ENCODE measurements at regions not wholly inside any gene's neighbourhood (a gene's known extent, or its start where the extent isn't known, plus 50 kb on each side); places are given as distances from the start of the nearest gene placed in this dataset.
A peak's percentile ranks its signal among the peaks of the same experiment; 100 is the strongest.
"Not testable (repeated sequence)": the region's sequence is repeated elsewhere in the genome, so short reads cannot be mapped to it uniquely, and the experiment has no call there.

- Histone ChIP-seq H3K27ac (no peak overlapping the region), H3K4me1 (no peaks in the 10 kb centered on the region)
- TF ChIP-seq, protein P1, sequence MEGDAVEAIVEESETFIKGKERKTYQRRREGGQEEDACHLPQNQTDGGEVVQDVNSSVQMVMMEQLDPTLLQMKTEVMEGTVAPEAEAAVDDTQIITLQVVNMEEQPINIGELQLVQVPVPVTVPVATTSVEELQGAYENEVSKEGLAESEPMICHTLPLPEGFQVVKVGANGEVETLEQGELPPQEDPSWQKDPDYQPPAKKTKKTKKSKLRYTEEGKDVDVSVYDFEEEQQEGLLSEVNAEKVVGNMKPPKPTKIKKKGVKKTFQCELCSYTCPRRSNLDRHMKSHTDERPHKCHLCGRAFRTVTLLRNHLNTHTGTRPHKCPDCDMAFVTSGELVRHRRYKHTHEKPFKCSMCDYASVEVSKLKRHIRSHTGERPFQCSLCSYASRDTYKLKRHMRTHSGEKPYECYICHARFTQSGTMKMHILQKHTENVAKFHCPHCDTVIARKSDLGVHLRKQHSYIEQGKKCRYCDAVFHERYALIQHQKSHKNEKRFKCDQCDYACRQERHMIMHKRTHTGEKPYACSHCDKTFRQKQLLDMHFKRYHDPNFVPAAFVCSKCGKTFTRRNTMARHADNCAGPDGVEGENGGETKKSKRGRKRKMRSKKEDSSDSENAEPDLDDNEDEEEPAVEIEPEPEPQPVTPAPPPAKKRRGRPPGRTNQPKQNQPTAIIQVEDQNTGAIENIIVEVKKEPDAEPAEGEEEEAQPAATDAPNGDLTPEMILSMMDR (IDR thresholded peaks at IDR 0.05): no peak
- TF ChIP-seq POLR2A (IDR thresholded peaks at IDR 0.05): no peak
Measured at GRCh38 chr7:104956753-104957450, 57.1 kb upstream of the KMT2E start.

GRCh38 chr7:104958371-104958865, 55.6 kb upstream of the KMT2E start:
- intact Hi-C loops (cut with DNase I; ENCODE audit: low total_unique reads): no loop called here
- TF ChIP-seq, protein P1 (IDR thresholded peaks at IDR 0.05): no peak
- TF ChIP-seq POLR2A (IDR thresholded peaks at IDR 0.05): no peak
- H3K27me3 ChIP-seq: no peaks in the 10 kb centered on the region
- H3K4me1 ChIP-seq: no peaks in the 10 kb centered on the region
- no peak overlapping the region for H3K4me3 ChIP-seq
- H3K36me3 ChIP-seq: no peaks in the 10 kb centered on the region
- no peak overlapping the region for H3K27ac ChIP-seq
- no peak for DNase-seq
- no peaks in the 10 kb centered on the region for H3K9me3 ChIP-seq

More at GRCh38 chr7:104956753-104957450, 57.1 kb upstream of the KMT2E start:
- H3K27me3 ChIP-seq: no peaks in the 10 kb centered on the region
- H3K9me3 ChIP-seq: no peaks in the 10 kb centered on the region
- intact Hi-C loops (cut with DNase I; ENCODE audit: low total_unique reads): no loop called here
- H3K36me3 ChIP-seq: no peaks in the 10 kb centered on the region
- no peak for DNase-seq
- no peak overlapping the region for H3K4me3 ChIP-seq

DNA sequence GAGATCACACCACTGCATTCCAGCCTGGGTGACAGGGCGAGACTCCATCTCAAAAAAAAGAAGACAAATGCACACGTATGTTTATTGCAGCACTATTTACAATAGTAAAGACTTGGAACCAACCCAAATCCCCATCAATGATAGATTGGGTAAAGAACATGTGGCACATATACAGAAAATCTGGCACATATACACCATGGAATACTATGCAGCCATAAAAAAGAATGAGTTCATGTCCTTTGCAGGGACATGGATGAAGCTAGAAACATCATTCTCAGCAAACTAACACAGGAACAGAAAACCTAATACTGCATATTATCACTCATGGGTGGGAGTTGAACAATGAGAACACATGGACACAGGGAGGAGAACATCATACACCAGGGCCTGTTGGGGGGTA, 54.5 kb upstream of the KMT2E start:
- H3K4me3 ChIP-seq; H3K36me3 ChIP-seq; H3K4me1 ChIP-seq; H3K9me3 ChIP-seq; DNase-seq; intact Hi-C loops (cut with DNase I; ENCODE audit: low total_unique reads); H3K27me3 ChIP-seq; H3K27ac ChIP-seq: not testable (repeated sequence)

DNA sequence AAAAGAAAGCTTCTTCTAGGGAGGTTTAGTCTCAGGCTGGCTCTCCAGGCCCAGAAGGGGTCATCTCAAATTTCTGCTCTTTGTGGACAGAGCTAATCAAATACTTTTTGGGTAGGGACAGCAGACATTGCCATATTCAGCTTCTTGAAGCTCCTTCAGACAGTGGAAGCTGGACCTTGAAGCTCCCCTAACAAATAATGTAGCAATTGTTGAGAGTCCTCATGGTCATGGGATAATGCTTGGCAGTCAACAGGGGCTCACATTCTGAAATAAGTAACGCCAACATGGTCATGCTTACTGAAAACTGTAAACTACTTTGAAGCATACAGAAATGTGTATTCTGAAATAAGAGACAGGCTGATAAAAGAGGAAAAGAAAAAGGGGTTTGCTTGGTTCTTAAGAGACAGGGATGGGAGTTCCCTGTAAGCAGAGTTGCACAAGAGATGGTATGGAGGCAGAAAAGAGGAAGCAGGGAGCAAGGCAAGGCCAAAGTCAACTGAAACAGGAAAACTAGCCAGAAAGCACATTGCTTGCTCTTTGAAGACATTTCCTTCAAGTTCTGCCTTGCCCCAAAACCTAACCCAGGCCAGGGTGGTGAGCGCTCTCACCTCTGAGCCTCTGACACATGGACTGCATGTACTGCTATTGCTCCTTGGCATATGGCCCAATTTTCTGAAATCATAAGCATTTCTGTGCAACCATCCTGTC, 53.1 kb upstream of the KMT2E start:
- intact Hi-C loops (cut with DNase I; ENCODE audit: low total_unique reads): no loop called here
- Histone ChIP-seq H3K27me3 (no peaks in the 10 kb centered on the region), H3K36me3 (no peaks in the 10 kb centered on the region), H3K9me3 (no peaks in the 10 kb centered on the region), H3K4me3 (no peak overlapping the region), H3K27ac (peak overlapping the region in 1 of 2 donors; percentile 21), H3K4me1 (no peaks in the 10 kb centered on the region)
- DNase-seq: no peak
- TF ChIP-seq POLR2A (IDR thresholded peaks at IDR 0.05): no peak
- TF ChIP-seq, protein P1 (IDR thresholded peaks at IDR 0.05): no peak

GRCh38 chr7:104961821-104962220, 52.2 kb upstream of the KMT2E start:
- H3K27me3 ChIP-seq: no peaks in the 10 kb centered on the region
- TF ChIP-seq, protein P1 (IDR thresholded peaks at IDR 0.05): no peak
- H3K36me3 ChIP-seq: no peaks in the 10 kb centered on the region
- DNase-seq: no peak
- no peaks in the 10 kb centered on the region for H3K4me1 ChIP-seq
- intact Hi-C loops (cut with DNase I; ENCODE audit: low total_unique reads): no loop called here
- peak overlapping the region in 1 of 2 donors; percentile 21 for H3K27ac ChIP-seq
- no peak overlapping the region for H3K4me3 ChIP-seq
- no peaks in the 10 kb centered on the region for H3K9me3 ChIP-seq

Data from uterus (tissue), 3 donors.